NCI-H146 treated with DMSO at 0.1 percent for 48 hours (cell line): ENCODE measurements at regions not wholly inside any gene's neighbourhood (a gene's known extent, or its start where the extent isn't known, plus 50 kb on each side); places are given as distances from the start of the nearest gene placed in this dataset.

Experiments
- DNase-seq: peaks from one replicate; lab custom pipeline; 2025; ENCODE audit not compliant: unreplicated experiment; lab: John Stamatoyannopoulos, UW

DNA sequence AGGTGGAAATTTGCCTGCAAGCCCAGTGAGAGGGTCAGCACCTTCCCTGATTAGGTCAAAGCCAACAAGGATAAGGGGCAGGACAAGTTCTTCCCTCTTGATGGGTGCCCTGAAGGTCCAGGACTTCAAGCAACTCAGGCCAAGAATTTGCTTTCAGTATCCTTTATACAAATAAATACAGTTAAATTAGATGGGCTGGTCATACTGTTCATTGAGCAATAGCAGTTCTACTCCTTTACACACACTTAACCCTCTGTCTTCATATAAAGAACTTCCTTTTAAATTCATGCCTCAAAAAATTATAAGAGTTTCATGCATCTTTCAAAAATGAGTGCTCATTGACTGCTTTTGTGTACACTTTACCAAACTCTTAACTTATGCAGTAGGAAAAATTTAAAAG, 392.0 kb downstream of the SPRY1 start:
- DNase-seq = no peak

DNA sequence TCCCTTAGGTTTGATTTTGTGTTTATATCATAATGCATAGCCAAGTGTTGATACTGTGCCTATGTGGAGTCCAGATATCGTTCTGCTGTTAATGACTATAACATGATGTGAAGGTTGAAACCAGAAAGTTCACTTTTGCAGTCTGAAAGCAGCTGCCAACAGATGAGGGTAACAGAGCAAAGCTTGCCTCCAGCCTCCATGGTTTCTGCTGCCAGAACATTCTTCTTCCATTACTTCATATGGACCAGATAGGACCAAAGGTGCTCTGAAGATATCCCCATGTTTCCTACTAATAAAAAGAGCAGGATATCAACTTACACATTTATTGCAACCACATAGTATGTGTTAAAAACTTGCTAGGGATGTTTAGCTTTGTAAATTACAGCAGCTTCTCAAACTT, 394.1 kb downstream of the SPRY1 start:
- DNase-seq = no peak

DNA sequence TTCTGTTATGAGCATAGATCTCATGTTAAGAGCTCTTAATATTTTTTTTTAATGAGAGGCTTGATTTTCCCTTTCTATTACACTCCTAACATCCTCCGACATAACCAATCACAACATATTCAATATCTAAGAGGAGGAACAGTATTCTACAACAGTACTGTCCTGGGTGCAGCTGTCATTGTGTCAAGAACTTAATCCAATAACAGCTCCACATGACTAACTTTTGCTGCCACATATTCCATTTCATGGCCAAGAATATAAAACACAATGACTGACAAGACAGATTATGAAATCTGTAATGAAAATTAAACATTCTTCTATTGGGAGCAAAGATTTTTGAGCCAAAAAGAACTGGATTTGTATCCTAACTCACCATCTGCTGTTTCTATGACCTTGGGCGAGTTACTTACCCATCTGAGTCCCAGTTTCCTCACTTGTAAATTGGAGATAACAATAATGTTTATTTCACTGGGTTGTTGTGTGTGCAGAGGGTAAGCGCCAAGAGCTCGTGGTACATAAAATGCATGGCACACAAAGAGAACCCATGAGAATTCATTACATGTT, 405.6 kb downstream of the SPRY1 start:
- DNase-seq = no peak

DNA sequence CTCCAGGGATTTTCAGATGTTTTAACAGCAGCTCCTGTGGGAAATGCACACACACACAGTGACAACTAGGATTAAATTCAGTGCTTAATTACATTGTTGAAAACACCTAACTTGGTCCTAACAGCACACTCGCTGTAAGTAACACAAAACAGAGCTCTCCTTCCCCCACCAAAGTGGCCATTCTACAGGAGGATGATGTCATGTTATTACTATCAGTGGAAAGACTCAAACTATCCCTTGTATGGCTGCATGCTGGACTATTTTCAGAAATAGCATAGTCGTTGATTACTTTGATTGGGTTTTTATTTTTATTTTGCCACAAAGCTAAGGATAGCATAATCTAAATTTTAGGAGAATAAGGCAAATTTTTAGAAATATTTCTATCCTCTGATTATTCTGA, 406.3 kb downstream of the SPRY1 start:
- no peak for DNase-seq

DNA sequence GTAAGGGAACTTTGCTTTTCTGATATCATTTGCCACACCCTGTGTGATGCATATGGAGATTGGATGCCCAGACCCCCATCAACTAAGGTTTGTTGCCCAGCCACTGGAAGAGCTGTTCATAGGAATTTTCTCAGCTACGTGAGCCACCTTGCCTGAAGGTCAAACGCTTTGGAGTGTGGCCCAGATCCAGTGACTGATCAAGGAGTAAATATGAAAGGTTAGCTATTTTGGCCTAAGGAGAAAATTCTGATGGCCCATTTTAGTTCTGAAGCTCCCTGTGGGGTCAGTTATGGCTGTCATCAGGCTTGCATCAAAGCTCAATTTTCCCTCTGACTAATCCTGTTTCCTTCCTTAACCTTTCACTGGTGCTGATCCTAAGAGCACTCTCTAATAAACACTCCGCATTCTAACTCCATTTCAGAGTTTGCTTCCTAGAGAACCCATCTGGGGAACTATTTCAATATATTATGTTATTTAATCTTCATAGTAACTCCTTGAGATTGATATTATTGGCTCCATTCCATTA, 407.7 kb downstream of the SPRY1 start:
- no peak for DNase-seq

DNA sequence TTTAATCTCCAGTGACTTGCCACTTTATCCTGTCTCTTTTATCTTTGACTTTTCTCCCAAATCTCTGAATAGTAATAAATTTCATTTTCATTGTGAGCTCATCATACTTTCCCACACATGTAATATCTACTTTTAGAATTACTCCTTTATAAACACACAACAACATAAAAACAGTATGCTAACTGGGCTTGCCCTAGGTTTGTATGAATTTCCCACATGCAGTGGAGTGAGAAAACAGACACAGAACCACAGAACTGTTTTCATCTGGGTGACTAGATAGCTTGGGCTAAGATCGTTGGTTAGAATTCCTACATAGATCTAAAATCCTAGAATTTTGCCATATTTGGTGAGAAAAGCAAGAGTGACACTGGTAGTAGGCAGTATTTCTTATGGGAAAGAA, 409.5 kb downstream of the SPRY1 start:
- no peak for DNase-seq

DNA sequence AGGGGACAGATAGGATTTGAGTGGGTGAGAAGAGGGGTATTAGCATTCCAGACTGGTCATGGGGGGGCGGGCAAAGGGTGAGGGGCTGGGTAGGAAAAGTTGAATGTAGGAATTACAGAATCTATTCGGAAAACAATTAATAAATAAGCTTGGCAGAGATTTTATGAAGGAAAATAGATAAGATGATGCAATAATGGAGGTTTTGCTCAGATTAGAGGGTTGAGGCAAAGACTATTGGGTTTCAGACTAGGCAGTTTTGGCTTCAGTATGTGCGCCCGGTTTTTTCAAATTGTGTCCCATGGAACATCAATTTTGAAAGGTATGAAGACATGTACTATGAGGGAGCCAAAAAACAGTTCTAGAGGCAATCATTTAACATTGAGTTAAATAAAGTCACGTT, 410.6 kb downstream of the SPRY1 start:
- no peak for DNase-seq

DNA sequence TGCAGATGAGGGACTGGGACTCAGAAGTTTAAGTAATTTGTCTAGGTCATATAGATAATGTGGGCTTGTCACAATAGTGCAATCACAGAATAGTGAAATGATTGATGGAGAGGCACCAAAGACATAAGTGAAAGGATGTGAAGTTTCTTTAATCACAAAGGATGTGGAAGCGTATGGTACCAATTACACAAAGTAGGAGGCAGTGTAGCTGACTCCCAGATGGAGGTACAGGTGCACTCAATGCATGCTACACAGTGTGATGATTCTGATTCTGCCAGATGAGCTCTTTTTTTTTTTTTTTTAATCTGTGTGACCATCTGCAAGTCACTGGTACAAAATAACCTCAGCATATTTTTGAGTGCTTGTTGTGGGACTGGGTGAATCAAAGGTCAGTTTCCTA, 411.3 kb downstream of the SPRY1 start:
- no peak for DNase-seq

DNA sequence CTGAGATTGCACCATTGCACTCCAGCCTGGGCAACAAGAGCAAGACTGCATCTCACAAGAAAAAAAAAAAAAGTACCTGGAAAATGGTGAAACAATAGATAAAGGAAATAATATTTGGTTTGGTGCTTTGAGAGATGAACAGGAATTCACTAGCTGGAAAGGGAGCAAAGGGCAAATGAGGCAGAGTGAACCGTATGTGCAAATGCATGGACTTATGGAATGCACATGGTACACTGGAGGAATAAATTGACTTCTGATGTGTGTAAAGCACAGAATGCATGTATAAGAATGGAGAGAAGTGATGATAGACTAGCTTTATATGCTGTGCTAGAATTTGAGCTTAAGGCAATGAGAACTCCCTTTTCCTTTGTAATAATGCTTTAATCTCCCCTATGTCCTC, 413.3 kb downstream of the SPRY1 start:
- DNase-seq = no peak

DNA sequence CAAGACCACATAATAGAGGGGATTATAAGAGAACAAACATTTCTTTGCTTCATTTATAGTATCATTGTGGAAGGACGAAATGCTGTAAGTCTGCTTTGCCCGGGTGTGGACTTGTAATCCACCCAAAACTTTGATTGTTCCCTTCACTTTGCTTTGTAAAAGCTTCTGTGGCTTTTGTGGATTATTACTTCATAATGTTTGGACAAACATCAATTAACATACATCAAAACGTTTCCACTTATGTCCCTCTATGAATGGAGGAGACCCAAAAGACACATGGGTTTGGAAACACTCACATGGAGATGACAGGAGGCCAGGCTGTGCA, 415.4 kb downstream of the SPRY1 start:
- DNase-seq = no peak

DNA sequence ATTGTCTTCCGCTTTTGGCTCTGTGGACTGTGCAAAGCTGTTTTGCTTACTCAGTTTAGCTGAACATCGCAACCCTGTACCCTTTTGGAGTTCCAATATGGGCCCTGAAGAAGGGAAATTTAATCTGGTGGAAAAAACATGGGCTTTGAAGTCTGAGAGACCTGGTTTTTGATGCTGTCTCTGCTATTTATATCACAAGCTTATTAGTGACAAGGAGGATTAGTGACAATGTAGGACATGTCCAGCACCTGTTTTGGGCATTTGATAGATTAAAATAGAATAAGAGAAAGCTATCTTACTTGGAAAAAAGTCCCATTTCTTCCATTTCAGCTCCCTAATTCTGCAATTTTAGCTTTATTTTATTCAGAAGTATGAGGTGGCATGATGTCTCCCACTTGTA, 417.3 kb downstream of the SPRY1 start:
- no peak for DNase-seq

DNA sequence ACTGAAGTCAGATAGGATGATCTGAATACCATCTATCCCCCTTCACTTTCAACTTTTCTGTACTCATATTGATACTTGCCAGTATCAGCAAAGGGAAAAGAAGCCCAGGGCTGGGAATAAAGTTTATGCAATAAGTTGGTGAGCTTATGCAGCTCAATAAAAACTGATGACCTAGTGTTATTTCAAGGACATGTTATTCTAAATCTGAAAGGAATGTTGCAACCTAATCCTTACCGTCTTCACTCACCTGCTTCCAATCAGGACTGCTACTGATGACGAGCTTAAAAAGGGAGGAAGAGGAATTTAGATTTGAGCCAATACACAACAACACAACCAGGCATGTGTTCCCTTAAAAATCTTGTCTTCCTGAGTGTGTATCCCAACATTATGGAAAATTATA, 419.9 kb downstream of the SPRY1 start:
- no peak for DNase-seq

DNA sequence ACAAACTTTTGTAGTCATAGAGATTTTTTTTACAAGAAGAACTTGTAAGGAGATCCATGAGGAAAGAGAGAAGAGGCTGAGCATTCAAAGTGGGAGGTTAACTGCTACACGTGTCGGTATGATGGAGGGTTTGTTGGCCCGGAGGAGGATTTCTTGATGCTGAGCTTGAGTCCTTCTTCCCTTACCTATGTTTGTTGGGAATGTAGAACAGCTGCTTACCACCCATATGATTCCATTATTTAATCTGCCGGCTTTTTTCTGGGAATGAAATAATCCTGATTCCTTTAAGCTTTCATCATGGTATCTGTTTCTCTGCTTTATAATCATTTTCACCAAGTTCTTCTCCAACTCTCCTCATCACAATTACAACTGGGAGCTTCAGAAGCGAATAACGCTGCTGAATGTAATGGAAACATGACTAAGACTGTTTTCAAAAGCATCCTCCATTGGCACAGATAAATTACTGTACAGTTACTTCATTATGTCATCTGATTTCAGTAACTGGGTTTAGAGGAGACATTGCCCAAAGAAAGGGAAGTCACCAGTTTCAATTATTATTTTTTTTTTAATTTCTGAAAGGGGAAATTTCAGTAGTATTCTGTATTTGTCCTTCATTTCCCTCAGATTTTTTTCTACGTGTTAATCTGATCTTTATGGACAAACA, 420.6 kb downstream of the SPRY1 start:
- no peak for DNase-seq

DNA sequence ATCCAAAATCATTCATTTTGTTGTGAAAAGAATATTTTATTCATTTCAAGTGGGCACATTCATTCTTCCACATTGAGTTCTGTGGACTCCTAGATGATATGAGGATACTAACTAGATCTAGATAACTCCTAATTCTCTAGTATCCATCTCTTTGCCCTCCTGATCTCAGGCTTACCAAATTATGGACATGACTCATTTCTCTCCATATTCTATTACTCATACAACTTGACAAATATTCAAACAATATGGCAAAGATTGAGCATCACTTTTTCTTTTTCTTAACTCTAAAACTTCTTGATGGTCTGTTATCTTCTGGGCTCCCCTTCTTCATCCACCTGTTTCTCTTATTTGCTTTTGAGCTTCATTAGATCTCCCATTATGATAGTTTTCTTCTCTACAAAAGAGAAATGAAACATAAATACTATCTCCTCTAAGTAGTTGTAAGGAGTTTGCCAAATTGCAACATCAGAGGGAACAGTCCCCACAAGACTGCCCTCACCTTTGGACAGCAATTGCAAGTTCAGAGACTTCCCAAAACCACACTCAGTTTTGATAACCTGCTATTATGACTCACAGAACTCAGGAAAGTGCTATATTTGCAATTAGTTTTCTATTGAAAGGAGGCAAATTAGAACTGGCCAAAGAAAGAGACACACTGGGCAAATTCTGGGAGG, 422.9 kb downstream of the SPRY1 start:
- no peak for DNase-seq

DNA sequence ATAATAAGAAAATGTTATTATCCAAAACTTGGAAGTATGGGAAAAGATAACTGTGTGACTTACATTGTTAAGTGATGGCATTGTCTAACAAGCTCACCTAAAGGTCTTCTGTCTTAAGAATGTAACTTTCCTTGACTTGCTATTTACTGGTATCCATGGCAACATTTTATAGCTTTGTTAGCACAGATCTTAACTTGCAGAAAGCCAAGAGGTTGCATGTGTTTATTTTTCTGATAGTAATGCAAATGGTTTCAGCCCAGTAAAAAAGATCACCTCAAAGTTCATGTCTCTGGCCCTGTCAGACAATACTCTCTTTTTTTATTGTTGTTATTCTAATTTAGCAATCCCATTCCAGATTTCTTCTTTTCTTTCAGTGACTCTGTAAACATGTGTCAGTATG, 425.3 kb downstream of the SPRY1 start:
- DNase-seq = no peak

DNA sequence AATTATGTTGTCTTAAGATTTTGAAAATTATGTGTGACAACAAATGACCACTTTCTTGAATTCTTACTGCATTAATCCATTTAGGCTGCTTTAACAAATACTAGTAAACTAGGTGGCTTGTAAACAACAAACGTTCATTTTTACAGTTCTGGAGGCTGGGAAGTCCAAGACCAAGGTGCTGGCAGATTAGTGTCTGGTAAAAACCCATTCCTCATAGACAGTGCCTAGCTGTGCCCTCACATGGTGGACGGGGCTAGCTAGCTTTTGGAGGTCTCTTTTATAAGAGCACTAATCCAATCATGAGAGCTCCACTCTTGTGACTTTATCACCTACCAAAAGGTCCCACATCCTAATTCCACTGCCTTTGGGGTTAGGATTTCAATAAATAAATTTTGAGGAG, 425.8 kb downstream of the SPRY1 start:
- no peak for DNase-seq

DNA sequence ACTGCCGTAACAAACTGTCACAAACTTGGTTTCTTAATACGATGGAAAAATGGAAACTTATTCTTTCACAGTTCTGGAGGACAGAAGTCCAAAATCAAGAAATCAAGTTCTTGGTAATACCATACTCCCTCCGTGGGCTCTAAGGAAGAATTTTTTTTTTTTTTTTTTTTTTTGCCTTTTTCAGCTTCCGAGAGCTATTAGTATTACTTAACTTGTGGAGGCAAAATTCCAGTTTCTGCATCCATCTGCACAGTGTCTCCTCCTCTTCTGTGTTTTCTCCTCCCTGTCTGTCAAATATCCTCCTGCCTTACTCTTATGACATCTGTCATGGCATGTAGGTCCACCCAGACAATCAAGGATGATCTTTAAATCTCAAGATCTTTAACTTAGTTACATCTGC, 426.6 kb downstream of the SPRY1 start:
- no peak for DNase-seq

DNA sequence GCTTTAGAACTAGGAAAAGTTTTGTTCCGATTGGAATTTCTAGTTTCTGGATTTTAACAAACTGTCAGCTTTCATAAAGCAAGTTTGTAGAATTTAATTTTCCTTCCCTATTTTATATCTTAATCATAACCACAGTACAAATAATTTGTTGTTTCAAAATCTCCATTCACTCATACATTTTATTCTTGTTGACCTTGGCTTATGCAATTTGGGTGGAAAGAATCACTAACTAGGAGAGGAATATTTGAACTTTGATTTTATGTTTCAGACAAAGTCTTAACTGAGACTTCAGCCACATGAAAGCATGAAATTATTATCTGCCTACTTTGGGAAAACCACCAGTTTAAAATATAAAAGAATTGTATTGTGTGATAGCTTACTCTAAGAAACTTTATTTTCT, 427.9 kb downstream of the SPRY1 start:
- no peak for DNase-seq

DNA sequence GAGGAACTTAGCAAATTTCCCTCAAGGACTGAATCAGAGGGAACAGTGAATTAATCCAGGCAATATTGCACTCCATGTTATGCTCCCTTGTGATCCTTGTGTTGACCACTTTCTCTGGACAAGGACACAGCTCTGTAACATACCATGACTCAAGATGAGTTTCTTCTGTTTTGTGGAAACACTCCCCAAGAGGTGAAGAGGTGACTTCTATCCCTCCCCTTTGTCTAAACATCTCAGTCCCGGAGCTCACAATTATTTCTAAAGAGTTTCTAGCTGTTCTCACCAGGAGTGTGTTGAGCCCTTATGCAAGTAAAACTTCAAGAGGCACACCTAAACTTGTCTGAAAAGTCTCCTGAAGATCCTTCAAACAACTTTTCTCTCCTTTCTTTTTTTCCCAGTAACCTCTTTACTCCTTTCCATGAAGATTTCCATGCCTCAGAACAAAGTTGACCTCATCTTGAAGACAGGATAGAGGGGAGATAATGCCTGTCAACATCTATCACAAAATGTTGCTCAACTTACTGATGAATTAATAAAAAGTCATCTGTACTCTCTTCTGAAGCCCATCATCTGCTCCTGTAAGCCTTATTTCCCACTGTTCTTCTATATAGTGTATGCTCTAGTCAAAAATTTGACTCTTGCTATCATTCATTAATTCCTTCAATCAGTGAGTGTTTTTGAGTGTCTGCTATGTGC, 429.1 kb downstream of the SPRY1 start:
- DNase-seq = no peak

DNA sequence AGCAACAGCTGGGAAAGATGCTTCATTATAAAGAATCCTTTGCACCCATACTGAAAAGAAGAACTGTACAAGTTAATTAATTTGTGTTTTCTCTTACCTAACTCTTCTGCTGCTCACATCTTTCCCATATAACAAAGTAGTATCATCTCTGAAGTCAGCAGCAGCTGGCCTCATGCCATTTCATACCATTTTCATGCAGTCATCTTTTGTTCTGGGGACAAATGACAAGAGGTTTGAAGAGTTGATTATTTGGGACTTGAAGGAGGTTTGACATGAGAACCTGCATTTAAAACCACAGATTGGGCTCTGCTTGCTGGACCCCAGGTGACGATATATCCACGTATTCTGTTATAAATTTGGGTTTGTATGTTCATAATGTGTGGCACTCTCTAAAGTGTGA, 430.3 kb downstream of the SPRY1 start:
- no peak for DNase-seq

DNA sequence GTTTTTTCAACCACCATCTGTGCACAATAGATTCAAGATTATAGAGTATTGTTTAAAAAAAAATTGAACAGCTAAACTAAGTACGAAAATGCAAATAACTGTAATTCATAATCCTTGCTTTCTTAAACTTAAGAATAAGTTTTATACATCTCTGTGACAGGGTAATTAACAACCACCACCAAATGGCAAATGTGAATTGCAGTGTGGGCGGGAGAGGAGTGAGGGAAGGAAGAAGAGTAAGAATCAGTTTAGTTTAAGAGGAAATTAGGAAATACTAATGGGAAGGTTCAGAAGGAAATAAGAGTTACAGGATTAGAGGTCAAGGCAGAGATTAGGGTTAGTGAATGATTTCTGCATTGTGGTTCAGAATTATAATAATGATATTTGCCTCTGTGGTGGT, 430.9 kb downstream of the SPRY1 start:
- DNase-seq = no peak

DNA sequence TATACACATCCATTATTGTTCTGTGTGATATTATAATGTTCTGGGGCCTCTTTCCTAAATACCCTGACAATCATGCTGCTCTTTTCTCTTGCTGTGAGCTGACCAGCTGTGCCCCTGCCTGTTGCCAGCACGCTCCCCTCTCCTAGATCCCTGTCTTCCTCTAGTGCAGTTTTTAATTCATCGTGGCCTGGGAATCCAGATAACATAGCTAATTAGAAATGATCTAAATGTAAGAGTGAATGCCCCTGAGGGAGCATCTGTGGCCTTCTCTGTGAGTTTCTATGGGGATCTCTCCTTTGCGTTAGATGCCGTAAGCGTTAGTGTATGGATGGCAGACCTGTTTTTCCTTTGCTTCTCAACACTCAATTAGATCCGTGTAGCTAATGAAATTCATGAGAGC, 434.3 kb downstream of the SPRY1 start:
- no peak for DNase-seq
